Pancreas (tissue), 10 donors: ENCODE measurements at regions not wholly inside any gene's neighbourhood (a gene's known extent, or its start where the extent isn't known, plus 50 kb on each side); places are given as distances from the start of the nearest gene placed in this dataset.

Experiments
- ATAC-seq, 4 donors: fragments of 200-7000 bp; cut with Tn5 transposase; one replicate each; pipeline versions ENCODE4 v1.8.0 to v1.9.1; 2020; ENCODE audit warnings: mild to moderate bottlenecking in 4 of 4, moderate library complexity in 4 of 4
- DNase-seq, 6 donors: peaks; one replicate each; pipeline ENCODE4 v3.0.0-alpha.2; 2020
- FAIRE-seq: peaks from 2 replicates; lab custom pipeline; 2012; peaks lifted over from hg19 to GRCh38; lab: Jason Lieb, UNC
- H3K27ac ChIP-seq, 4 donors: fragments of 200-600 bp; sonication (generic); 1 replicate in 3 of 4; 2 replicates in 1 of 4; pipeline versions ENCODE4 v1.5.0 to v1.8.0; 2020
- H3K27me3 ChIP-seq, 4 donors: fragments of 200-600 bp; one replicate each; pipeline ENCODE4 v1.8.0; 2021
- H3K36me3 ChIP-seq, 3 donors: fragments of 200-600 bp; sonication (generic) in 1 of 3; one replicate each; pipeline versions ENCODE4 v1.5.0 to v1.8.0; 2020 to 2021
- H3K4me1 ChIP-seq, 3 donors: fragments of 200-600 bp; one replicate each; pipeline ENCODE4 v1.8.0; 2021
- H3K4me3 ChIP-seq, 4 donors: fragments of 200-600 bp; sonication (generic) in 2 of 4; one replicate each; pipeline versions ENCODE4 v1.5.0 to v1.8.0; 2020 to 2021
- H3K9me3 ChIP-seq, 4 donors: fragments of 200-600 bp; one replicate each; pipeline ENCODE4 v1.8.0; 2021
- WGBS, 2 donors: extraction: QIAGEN DNeasy Blood & Tissue Kit; methylation state at CpG; one replicate each; pipeline ENCODE4 v1.1.7; 2013; 5-methylcytosine and 5-hydroxymethylcytosine counted together
- intact Hi-C, 3 donors: fragments of 100-400 bp; cut with DNase I; formaldehyde crosslinking; loops; one replicate each; pipeline versions ENCODE4 v1.11.1 to v1.14.2; 2022
- TF ChIP-seq, protein P1 (sequence below), 4 donors: fragments of 200-600 bp; sonication (generic) in 3 of 4; IDR thresholded peaks; one replicate each; pipeline versions ENCODE4 v1.5.0 to v1.8.0; 2021; ENCODE audit warnings: antibody characterized with exemption in 4 of 4
- donor health status: healthy with polysubstance abuse.
- donor health status: DM: no; HTN: no; CAD: no; lungs with moderate emphysema.
- donor health status: DM: no; HTN: no; CAD: no.
- donor health status: control.
- donor health status: control.
- donor health status: Bipolar disorder and iron deficiency.
- donor health status: DM: yes; HTN: yes; CAD: no.
- donor health status: DM: no; HTN: no; CAD: no.
- donor health status: DM: no; HTN: no; CAD: no.
- donor health status: DM: yes; HTN: yes; CAD: no.

DNA sequence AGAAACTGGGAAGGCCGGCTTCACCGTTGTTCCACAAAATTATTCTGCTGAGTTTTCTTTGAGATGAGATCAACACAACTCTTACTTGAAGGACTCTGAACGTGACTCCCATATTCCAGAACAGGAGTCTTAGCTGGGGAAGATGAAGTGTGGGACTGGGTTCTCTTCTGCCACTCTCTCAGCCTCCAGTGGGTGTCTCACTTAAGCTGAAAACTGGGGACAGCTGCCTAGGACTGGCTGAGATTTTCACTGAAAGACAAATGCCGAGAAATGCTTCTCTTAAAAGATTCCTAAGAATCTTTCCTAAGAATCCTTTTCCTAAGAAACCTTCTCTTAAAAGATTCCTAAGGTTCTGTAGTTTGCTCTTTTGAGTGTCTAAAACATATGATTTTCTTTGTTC is 156.6 kb upstream of the LHCGR start:
- no peaks in the 10 kb centered on the region for H3K27me3 ChIP-seq
- no peak overlapping the region for H3K4me3 ChIP-seq
- intact Hi-C loops: no loop called here
- 50 to 63% methylated on average over 4 of the region's 4 CpGs for WGBS, 2 donors
- no peaks in the 10 kb centered on the region for H3K36me3 ChIP-seq
- no peaks in the 10 kb centered on the region for H3K4me1 ChIP-seq
- no peaks in the 10 kb centered on the region for H3K9me3 ChIP-seq
- H3K27ac ChIP-seq: no peak overlapping the region
- DNase-seq (no peak), FAIRE-seq (no peak), ATAC-seq (no peak)
- TF ChIP-seq, protein P1, sequence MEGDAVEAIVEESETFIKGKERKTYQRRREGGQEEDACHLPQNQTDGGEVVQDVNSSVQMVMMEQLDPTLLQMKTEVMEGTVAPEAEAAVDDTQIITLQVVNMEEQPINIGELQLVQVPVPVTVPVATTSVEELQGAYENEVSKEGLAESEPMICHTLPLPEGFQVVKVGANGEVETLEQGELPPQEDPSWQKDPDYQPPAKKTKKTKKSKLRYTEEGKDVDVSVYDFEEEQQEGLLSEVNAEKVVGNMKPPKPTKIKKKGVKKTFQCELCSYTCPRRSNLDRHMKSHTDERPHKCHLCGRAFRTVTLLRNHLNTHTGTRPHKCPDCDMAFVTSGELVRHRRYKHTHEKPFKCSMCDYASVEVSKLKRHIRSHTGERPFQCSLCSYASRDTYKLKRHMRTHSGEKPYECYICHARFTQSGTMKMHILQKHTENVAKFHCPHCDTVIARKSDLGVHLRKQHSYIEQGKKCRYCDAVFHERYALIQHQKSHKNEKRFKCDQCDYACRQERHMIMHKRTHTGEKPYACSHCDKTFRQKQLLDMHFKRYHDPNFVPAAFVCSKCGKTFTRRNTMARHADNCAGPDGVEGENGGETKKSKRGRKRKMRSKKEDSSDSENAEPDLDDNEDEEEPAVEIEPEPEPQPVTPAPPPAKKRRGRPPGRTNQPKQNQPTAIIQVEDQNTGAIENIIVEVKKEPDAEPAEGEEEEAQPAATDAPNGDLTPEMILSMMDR (IDR thresholded peaks at IDR 0.05): no peak

DNA sequence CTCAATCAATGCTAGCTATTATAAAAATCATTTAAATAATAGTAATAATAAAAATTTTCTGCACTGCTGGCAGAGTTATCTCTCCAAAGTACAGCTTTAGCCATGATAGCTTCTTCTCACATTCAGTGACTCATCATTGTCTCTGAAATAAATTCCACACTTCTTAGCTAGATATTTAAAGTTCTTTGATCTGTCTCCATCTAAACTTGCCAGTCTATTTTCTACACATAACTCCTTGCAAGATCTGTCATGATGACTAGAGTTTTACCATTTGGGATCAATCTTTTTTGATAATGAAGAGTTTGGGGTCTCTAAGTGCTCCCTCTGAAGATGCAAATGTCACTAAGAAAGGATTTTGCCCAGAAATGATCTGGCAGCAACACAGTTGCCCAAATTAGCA is 155.4 kb upstream of the LHCGR start:
- no peak overlapping the region for H3K27ac ChIP-seq
- no peaks in the 10 kb centered on the region for H3K4me1 ChIP-seq
- no peak for FAIRE-seq
- ATAC-seq: no peak
- no peaks in the 10 kb centered on the region for H3K27me3 ChIP-seq
- TF ChIP-seq, protein P1 (IDR thresholded peaks at IDR 0.05): no peak
- H3K36me3 ChIP-seq: no peaks in the 10 kb centered on the region
- intact Hi-C loops: no loop called here
- no peak overlapping the region for H3K4me3 ChIP-seq
- no peaks in the 10 kb centered on the region for H3K9me3 ChIP-seq
- no peak for DNase-seq

DNA sequence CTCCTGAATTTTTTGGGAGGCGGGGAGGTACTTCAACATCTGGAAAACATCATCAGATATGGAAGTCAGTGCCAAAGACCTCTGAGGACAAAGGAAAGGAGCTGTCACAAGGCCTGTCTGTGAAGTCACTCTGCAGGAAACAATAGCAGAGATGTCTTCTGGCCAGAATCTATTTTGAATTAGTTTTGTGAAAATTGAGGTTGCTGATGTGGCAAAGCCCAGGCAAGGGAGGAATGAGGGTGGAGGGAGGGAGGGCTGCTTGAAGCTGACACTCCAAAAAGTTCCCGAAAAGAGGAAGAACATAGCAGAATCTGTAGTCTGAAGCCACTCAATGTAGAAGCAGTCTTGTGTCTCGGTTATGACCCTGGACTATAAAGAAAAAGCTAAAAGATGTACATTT is 151.1 kb upstream of the LHCGR start:
- H3K9me3 ChIP-seq: no peaks in the 10 kb centered on the region
- WGBS, 2 donors: 57 to 68% methylated on average over 3 of the region's 3 CpGs
- no peak overlapping the region for H3K4me3 ChIP-seq
- FAIRE-seq (no peak), DNase-seq (no peak), ATAC-seq (peak in 2 of 4 donors; percentile 11 to 43)
- H3K4me1 ChIP-seq: no peaks in the 10 kb centered on the region
- no peak overlapping the region for H3K27ac ChIP-seq
- TF ChIP-seq, protein P1 (IDR thresholded peaks at IDR 0.05): no peak
- intact Hi-C loops: no loop called here
- H3K27me3 ChIP-seq: peaks cover 0 to 5% (median 0%) of the 10 kb centered on the region in 4 donors
- no peaks in the 10 kb centered on the region for H3K36me3 ChIP-seq

DNA sequence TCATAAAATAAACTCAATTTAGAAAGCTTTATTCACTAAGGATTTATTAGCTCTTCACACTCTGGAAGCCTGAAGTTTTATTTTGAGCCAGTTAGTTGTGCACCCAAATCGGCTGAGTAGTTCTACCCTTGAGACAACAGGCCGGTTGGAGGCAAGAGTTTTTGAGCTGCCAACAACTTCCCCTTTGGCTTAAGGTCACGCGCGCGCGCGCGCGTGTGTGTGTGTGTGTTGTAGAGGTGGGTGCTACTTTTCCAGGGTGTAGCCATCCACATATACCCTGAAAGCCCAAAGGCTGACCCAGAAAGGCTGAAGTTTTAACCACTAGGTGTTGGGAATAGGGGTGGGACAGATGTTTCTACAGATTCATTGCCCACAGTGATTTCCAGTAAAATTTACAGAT is 150.2 kb upstream of the LHCGR start:
- Histone ChIP-seq H3K9me3 (no peaks in the 10 kb centered on the region), H3K36me3 (no peaks in the 10 kb centered on the region), H3K4me1 (no peaks in the 10 kb centered on the region), H3K4me3 (no peak overlapping the region), H3K27me3 (peaks cover 0 to 5% (median 0%) of the 10 kb centered on the region in 4 donors), H3K27ac (no peak overlapping the region)
- TF ChIP-seq, protein P1 (IDR thresholded peaks at IDR 0.05): no peak
- no peak for FAIRE-seq
- intact Hi-C loops: no loop called here
- peak in 1 of 4 donors; percentile 45 for ATAC-seq
- 92% methylated on average over 10 of the region's 10 CpGs for WGBS, 2 donors
- DNase-seq: no peak

DNA sequence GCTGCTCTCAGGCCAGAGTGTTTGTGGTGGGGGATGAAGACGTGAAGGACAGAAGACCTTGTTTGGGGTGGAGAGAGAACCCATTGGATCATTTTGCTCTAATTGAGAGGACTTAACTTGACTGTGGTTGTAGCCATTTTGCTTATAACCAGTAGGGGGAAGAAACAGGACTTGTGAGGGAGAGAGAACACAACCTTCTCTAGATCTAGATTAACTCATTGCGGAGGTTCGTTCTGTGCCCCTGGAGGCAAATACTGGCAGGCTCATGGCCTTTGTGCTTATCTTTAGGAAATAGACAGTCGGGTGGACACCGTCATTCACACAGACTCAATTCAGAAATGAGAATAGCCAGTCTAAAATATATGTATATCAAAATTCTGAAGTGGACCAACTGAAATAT is 147.0 kb upstream of the LHCGR start:
- no peaks in the 10 kb centered on the region for H3K4me1 ChIP-seq
- H3K27me3 ChIP-seq: peaks cover 0 to 5% (median 0%) of the 10 kb centered on the region in 4 donors
- intact Hi-C loops: no loop called here
- FAIRE-seq (no peak), DNase-seq (no peak), ATAC-seq (no peak)
- H3K27ac ChIP-seq: no peak overlapping the region
- no peak overlapping the region for H3K4me3 ChIP-seq
- H3K9me3 ChIP-seq: no peaks in the 10 kb centered on the region
- H3K36me3 ChIP-seq: no peaks in the 10 kb centered on the region
- TF ChIP-seq, protein P1 (IDR thresholded peaks at IDR 0.05): no peak
- WGBS, 2 donors: 54 to 57% methylated on average over 5 of the region's 5 CpGs
